Dermis microvascular lymphatic vessel endothelial cell (primary cell): ENCODE measurements at regions not wholly inside any gene's neighbourhood (a gene's known extent, or its start where the extent isn't known, plus 50 kb on each side); places are given as distances from the start of the nearest gene placed in this dataset.

Source experiments
- DNase-seq, 2 donors: peaks; one replicate each; pipeline versions ENCODE4 v3.0.0 to v3.0.0-alpha.2; 2010; ENCODE audit warnings: low read depth in 2 of 2

- no peak for DNase-seq
Measured at GRCh38 chr4:178273168-178273567, 830.9 kb upstream of the AGA start.

- no peak for DNase-seq
Measured at GRCh38 chr4:178275671-178276360, 833.6 kb upstream of the AGA start.

GRCh38 chr4:178280362-178280761 is 838.1 kb upstream of the AGA start:
- DNase-seq = no peak

- DNase-seq = no peak
Measured at GRCh38 chr4:178288462-178288861, 846.2 kb upstream of the AGA start.

- DNase-seq = no peak
Measured at GRCh38 chr4:178293601-178294000, 851.4 kb upstream of the AGA start.

GRCh38 chr4:178296669-178297068 is 854.4 kb upstream of the AGA start:
- no peak for DNase-seq

GRCh38 chr4:178306565-178306964 is 864.3 kb upstream of the AGA start:
- DNase-seq = no peak

GRCh38 chr4:178309890-178310289 is 867.7 kb upstream of the AGA start:
- DNase-seq = no peak

GRCh38 chr4:178311997-178312396 is 869.8 kb upstream of the AGA start:
- no peak for DNase-seq

GRCh38 chr4:178314287-178314686 is 872.0 kb upstream of the AGA start:
- no peak for DNase-seq

GRCh38 chr4:178316211-178316610 is 874.0 kb upstream of the AGA start:
- DNase-seq = no peak

- DNase-seq = no peak
Measured at GRCh38 chr4:178320003-178320402, 877.8 kb upstream of the AGA start.

GRCh38 chr4:178322524-178323183 is 880.4 kb upstream of the AGA start:
- no peak for DNase-seq

- no peak for DNase-seq
Measured at GRCh38 chr4:178329226-178329872, 887.1 kb upstream of the AGA start.

GRCh38 chr4:178333355-178333754 is 891.1 kb upstream of the AGA start:
- DNase-seq = no peak

- DNase-seq = no peak
Measured at GRCh38 chr4:178339769-178340168, 897.5 kb upstream of the AGA start.

GRCh38 chr4:178340468-178340867 is 898.2 kb upstream of the AGA start:
- DNase-seq = no peak

GRCh38 chr4:178344096-178344495 is 901.9 kb upstream of the AGA start:
- DNase-seq = no peak

- no peak for DNase-seq
Measured at GRCh38 chr4:178347111-178347510, 904.9 kb upstream of the AGA start.

GRCh38 chr4:178349601-178350000 is 907.4 kb upstream of the AGA start:
- no peak for DNase-seq

- DNase-seq = no peak
Measured at GRCh38 chr4:178351185-178351584, 908.9 kb upstream of the AGA start.

- DNase-seq = no peak
Measured at GRCh38 chr4:178356725-178357124, 914.5 kb upstream of the AGA start.

GRCh38 chr4:178385481-178385880 is 943.2 kb upstream of the AGA start:
- DNase-seq = no peak
